HG03064 (cell line): ENCODE measurements at regions not wholly inside any gene's neighbourhood (a gene's known extent, or its start where the extent isn't known, plus 50 kb on each side); places are given as distances from the start of the nearest gene placed in this dataset.

ENCODE experiments used
- ATAC-seq: cut with Tn5 transposase; IDR thresholded peaks from one replicate; pipeline ENCODE4 v1.9.1; 2021; ENCODE audit warnings: low read depth; ENCODE audit not compliant: unreplicated experiment

GRCh38 chr3:94564247-94564646 lies 501.4 kb downstream of the NSUN3 start:
- ATAC-seq: no peak

- no peak for ATAC-seq
Observed at GRCh38 chr3:94568041-94568440, 505.2 kb downstream of the NSUN3 start.

- ATAC-seq: no peak
Observed at GRCh38 chr3:94573337-94573736, 510.5 kb downstream of the NSUN3 start.

- no peak for ATAC-seq
Observed at GRCh38 chr3:94587291-94587690, 524.4 kb downstream of the NSUN3 start.

GRCh38 chr3:94593526-94594150 lies 530.8 kb downstream of the NSUN3 start:
- ATAC-seq: no peak

- no peak for ATAC-seq
Observed at GRCh38 chr3:94596141-94596540, 533.3 kb downstream of the NSUN3 start.

GRCh38 chr3:94596887-94597566 lies 534.2 kb downstream of the NSUN3 start:
- ATAC-seq: peak; percentile 77

GRCh38 chr3:94607778-94608177 lies 544.9 kb downstream of the NSUN3 start:
- ATAC-seq: no peak

- ATAC-seq: no peak
Observed at GRCh38 chr3:94609908-94610307, 547.0 kb downstream of the NSUN3 start.

GRCh38 chr3:94611596-94611995 lies 548.7 kb downstream of the NSUN3 start:
- no peak for ATAC-seq

- no peak for ATAC-seq
Observed at GRCh38 chr3:94612631-94613030, 549.8 kb downstream of the NSUN3 start.

GRCh38 chr3:94614192-94614591 lies 551.3 kb downstream of the NSUN3 start:
- ATAC-seq: no peak

GRCh38 chr3:94615275-94616065 lies 552.6 kb downstream of the NSUN3 start:
- ATAC-seq: no peak

- no peak for ATAC-seq
Observed at GRCh38 chr3:94616833-94617232, 554.0 kb downstream of the NSUN3 start.

- no peak for ATAC-seq
Observed at GRCh38 chr3:94617312-94617711, 554.5 kb downstream of the NSUN3 start.

GRCh38 chr3:94619643-94620042 lies 556.8 kb downstream of the NSUN3 start:
- no peak for ATAC-seq

- ATAC-seq: no peak
Observed at GRCh38 chr3:94626573-94626972, 563.7 kb downstream of the NSUN3 start.

GRCh38 chr3:94627689-94628088 lies 564.8 kb downstream of the NSUN3 start:
- no peak for ATAC-seq

GRCh38 chr3:94643400-94643799 lies 580.5 kb downstream of the NSUN3 start:
- ATAC-seq: no peak

- no peak for ATAC-seq
Observed at GRCh38 chr3:94645790-94646189, 582.9 kb downstream of the NSUN3 start.

- no peak for ATAC-seq
Observed at GRCh38 chr3:94647131-94647530, 584.3 kb downstream of the NSUN3 start.
